Ishikawa (cell line): ENCODE measurements at regions not wholly inside any gene's neighbourhood (a gene's known extent, or its start where the extent isn't known, plus 50 kb on each side); places are given as distances from the start of the nearest gene placed in this dataset.

ENCODE experiments used
- CEBPB ChIP-seq: IDR thresholded peaks from 2 replicates; pipeline ENCODE4 v1.6.1; 2012
- EGR1 ChIP-seq: IDR thresholded peaks from 2 replicates; pipeline ENCODE4 v1.6.1; 2012
- RAD21 ChIP-seq: IDR thresholded peaks from 2 replicates; pipeline ENCODE4 v1.6.1; 2012; ENCODE audit warnings: low read depth
- TEAD4 ChIP-seq: IDR thresholded peaks from 2 replicates; pipeline ENCODE4 v1.6.1; 2012
- TF ChIP-seq, protein P1 (sequence below): IDR thresholded peaks from 2 replicates; pipeline ENCODE4 v1.6.1; 2012

DNA sequence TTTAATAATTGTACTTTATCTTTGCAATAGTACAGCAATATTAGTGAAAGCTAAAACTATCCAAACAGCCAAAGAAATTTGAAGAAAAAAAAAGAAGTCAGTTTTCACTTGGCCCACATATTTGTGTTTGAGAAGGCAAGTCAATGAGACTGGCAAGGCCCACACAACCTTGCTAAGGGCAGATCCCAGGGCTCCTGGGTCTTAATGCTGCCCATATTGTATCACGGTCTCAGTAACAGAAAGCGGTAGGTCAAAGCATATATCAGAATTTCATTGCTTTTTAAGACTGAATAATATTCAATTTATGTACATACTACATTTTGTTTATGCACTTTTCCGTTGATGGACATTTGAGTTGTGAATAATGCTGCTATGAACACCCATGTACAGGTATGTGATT, 262.0 kb upstream of the TOPAZ1 start:
- TF ChIP-seq TEAD4 (no peak), RAD21 (no peak), CEBPB (no peak), EGR1 (no peak)
- TF ChIP-seq, protein P1, sequence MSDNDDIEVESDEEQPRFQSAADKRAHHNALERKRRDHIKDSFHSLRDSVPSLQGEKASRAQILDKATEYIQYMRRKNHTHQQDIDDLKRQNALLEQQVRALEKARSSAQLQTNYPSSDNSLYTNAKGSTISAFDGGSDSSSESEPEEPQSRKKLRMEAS = no peak
